K562 (cell line): ENCODE measurements at regions not wholly inside any gene's neighbourhood (a gene's known extent, or its start where the extent isn't known, plus 50 kb on each side); places are given as distances from the start of the nearest gene placed in this dataset.

Experiments
- ATAC-seq: fragments of 200-7000 bp; cut with Tn5 transposase; 3 replicates; pipeline ENCODE4 v1.9.1; 2020; ENCODE audit warnings: moderate library complexity
- BruUV-seq: library from RNA; stranded (reverse); fragments of 400-500 nt; replicated peaks from 2 replicates; lab custom pipeline; 2021; lab: Mats Ljungman, UMichigan
- CTCF ChIA-PET: fragments of 300-600 bp; formaldehyde crosslinking; extraction: SDS; loops from one replicate; lab custom pipeline; 2021; ENCODE audit warnings: low intra/inter-chr PET ratio; lab: Yijun Ruan, JAX
- POLR2A ChIA-PET: fragments of 300-600, 350-650 bp; sonication (Branson Sonifier 250); formaldehyde crosslinking; extraction: SDS; loops from one replicate; lab custom pipeline; 2021; ENCODE audit warnings: antibody characterized with exemption, inconsistent platforms; lab: Yijun Ruan, JAX
- DNase-seq, 4 experiments: peaks; one replicate each; pipeline versions ENCODE4 v3.0.0 to v3.0.0-alpha.2; 2011 to 2018; ENCODE audit warnings: low spot score in 3 of 4, mixed read lengths in 3 of 4; ENCODE audit errors: extremely low read depth in 1 of 4
- FAIRE-seq: peaks from 2 replicates; lab custom pipeline; 2011; peaks lifted over from hg19 to GRCh38; lab: Jason Lieb, UNC
- H2AFZ ChIP-seq: 2 replicates; pipeline ENCODE4 v1.6.0; 2011; ENCODE audit warnings: low read depth, low read length, control low read depth, inconsistent platforms
- H3K27ac ChIP-seq: fragments of 200-600 bp; 3 replicates; pipeline ENCODE4 v1.8.0; 2011; ENCODE audit warnings: low read depth, mild to moderate bottlenecking, control low read depth, inconsistent platforms, low read length, moderate library complexity, mixed read lengths; ENCODE audit errors: extremely low read depth
- H3K27me3 ChIP-seq, 2 experiments: fragments of 300-600 bp in 1 of 2; 2 replicates in 1 of 2; 3 replicates in 1 of 2; pipeline versions ENCODE4 v1.6.0 to v1.8.0; 2011; ENCODE audit warnings: inconsistent platforms in 2 of 2, low read length in 2 of 2, mild to moderate bottlenecking in 1 of 2, mixed read lengths in 1 of 2, moderate library complexity in 1 of 2; ENCODE audit not compliant: control insufficient read depth in 2 of 2, insufficient read depth in 2 of 2
- H3K36me3 ChIP-seq: fragments of 300-600 bp; 3 replicates; pipeline ENCODE4 v1.8.0; 2011; ENCODE audit warnings: mild to moderate bottlenecking, low read length, inconsistent platforms; ENCODE audit not compliant: control insufficient read depth, insufficient read depth
- H3K4me1 ChIP-seq, 2 experiments: fragments of 200-600 bp in 1 of 2; replicated peaks in 1 of 2; 2 replicates in 1 of 2; 3 replicates in 1 of 2; pipeline versions ENCODE4 v1.5.1 to v1.8.0; 2011; ENCODE audit warnings: inconsistent platforms in 2 of 2, low read length in 2 of 2, mild to moderate bottlenecking in 1 of 2, mixed read lengths in 1 of 2, moderate library complexity in 1 of 2; ENCODE audit not compliant: control insufficient read depth in 2 of 2, insufficient read depth in 2 of 2
- H3K4me2 ChIP-seq: 2 replicates; pipeline ENCODE4 v1.6.1; 2011; ENCODE audit warnings: low read length, control low read depth, inconsistent platforms, mixed read lengths; ENCODE audit not compliant: insufficient read depth
- H3K4me3 ChIP-seq: fragments of 200-600 bp; sonication (generic), shearing (Covaris generic); 2 replicates; pipeline ENCODE4 v1.5.1; 2016; ENCODE audit warnings: control low read depth, inconsistent platforms
- H3K79me2 ChIP-seq: fragments of 200-600 bp; 3 replicates; pipeline ENCODE4 v1.8.0; 2011; ENCODE audit warnings: low read length, inconsistent platforms; ENCODE audit not compliant: control insufficient read depth, insufficient read depth
- H3K9ac ChIP-seq, 2 experiments: 2 replicates each; pipeline versions ENCODE4 v1.6.0 to v1.6.1; 2011; ENCODE audit warnings: low read depth in 2 of 2, low read length in 2 of 2, control low read depth in 1 of 2, inconsistent platforms in 1 of 2, mild to moderate bottlenecking in 1 of 2, mixed read lengths in 1 of 2; ENCODE audit not compliant: insufficient read depth in 1 of 2
- H3K9me1 ChIP-seq: one replicate; pipeline ENCODE4 v1.6.0; 2011; ENCODE audit warnings: inconsistent platforms, mild to moderate bottlenecking, low read length, moderate library complexity; ENCODE audit not compliant: control insufficient read depth, insufficient read depth
- H3K9me3 ChIP-seq: replicated peaks from 2 replicates; pipeline ENCODE4 v1.5.1; 2011; ENCODE audit warnings: low read depth, low read length, inconsistent platforms; ENCODE audit not compliant: control insufficient read depth, insufficient read depth
- H4K20me1 ChIP-seq: replicated peaks from 2 replicates; pipeline ENCODE4 v1.6.1; 2011; ENCODE audit warnings: low read length, inconsistent platforms, mixed read lengths; ENCODE audit not compliant: control insufficient read depth, insufficient read depth
- BRD4 ChIP-seq: fragments of 200-600 bp; sonication (generic); IDR thresholded peaks from 2 replicates; pipeline ENCODE4 v1.6.1; 2017; ENCODE audit warnings: inconsistent platforms
- CAMTA2 ChIP-seq: fragments of 250-450 bp; sonication (Bioruptor Pico); conservative IDR thresholded peaks from 2 replicates; pipeline ENCODE4 v1.5.1; 2022
- ELF4 ChIP-seq: fragments of 450-650 bp; formaldehyde crosslinking; IDR thresholded peaks from 2 replicates; pipeline ENCODE4 v1.4.0; 2022; ENCODE audit warnings: missing genetic modification characterization
- KLF6 ChIP-seq: fragments of 250-450 bp; sonication (Bioruptor Pico); IDR thresholded peaks from 2 replicates; pipeline ENCODE4 v1.4.0; 2020; ENCODE audit warnings: mild to moderate bottlenecking, moderate library complexity, borderline replicate concordance
- NCOA2 ChIP-seq, 2 experiments: fragments of 450-650 bp; IDR thresholded peaks; 2 replicates each; pipeline ENCODE4 v1.6.1; 2018; ENCODE audit warnings: mild to moderate bottlenecking in 2 of 2, moderate library complexity in 1 of 2; ENCODE audit not compliant: partially characterized antibody in 2 of 2
- NFIX ChIP-seq: fragments of 250-450 bp; sonication (Bioruptor Pico); IDR thresholded peaks from 2 replicates; pipeline ENCODE4 v1.4.0; 2020; ENCODE audit warnings: low read depth, mild to moderate bottlenecking, moderate library complexity
- ZNF57 ChIP-seq: fragments of 450-650 bp; formaldehyde crosslinking; IDR thresholded peaks from 2 replicates; pipeline ENCODE4 v1.4.0; 2020; ENCODE audit warnings: mild to moderate bottlenecking, moderate library complexity
- WGBS: fragments of 100-300 bp; shearing (Covaris generic); methylation state at CpG from one replicate; pipeline ENCODE4 v1.1.6; 2016; ENCODE audit warnings: low coverage, mixed read lengths; ENCODE audit not compliant: insufficient coverage; ENCODE audit errors: missing lambda C conversion rate; 5-methylcytosine and 5-hydroxymethylcytosine counted together
- in situ Hi-C: fragments of 300-500 bp; cut with MboI; formaldehyde crosslinking; loops from 4 replicates; pipeline ENCODE4 v1.15.0; 2018; ENCODE audit warnings: inconsistent platforms, mixed read lengths
- intact Hi-C: fragments of 100-400 bp; cut with micrococcal nuclease; formaldehyde crosslinking; loops from 2 replicates; pipeline ENCODE4 v1.14.2; 2022
- TF ChIP-seq, protein P1 (sequence below): fragments of 450-650 bp; IDR thresholded peaks from 2 replicates; pipeline ENCODE4 v1.6.1; 2014; ENCODE audit warnings: low read depth, mild to moderate bottlenecking, moderate library complexity, borderline replicate concordance
- TF ChIP-seq, protein P2 (sequence below), 2 experiments: fragments of 450-650 bp in 1 of 2; sonication (generic) in 1 of 2; formaldehyde crosslinking; conservative IDR thresholded peaks; 2 replicates each; pipeline versions ENCODE4 v1.4.0 to v1.8.1; 2020 to 2022; ENCODE audit warnings: mild to moderate bottlenecking in 1 of 2, missing genetic modification reagents in 1 of 2
- TF ChIP-seq, protein P3 (sequence below): fragments of 450-650 bp; IDR thresholded peaks from one replicate; pipeline ENCODE4 v1.6.1; 2018; ENCODE audit warnings: mild to moderate bottlenecking, moderate library complexity; ENCODE audit not compliant: partially characterized antibody
- TF ChIP-seq, protein P4 (sequence below): fragments of 250-450 bp; sonication (Bioruptor Pico); IDR thresholded peaks from 2 replicates; pipeline ENCODE4 v1.5.0; 2022; ENCODE audit warnings: mild to moderate bottlenecking

DNA sequence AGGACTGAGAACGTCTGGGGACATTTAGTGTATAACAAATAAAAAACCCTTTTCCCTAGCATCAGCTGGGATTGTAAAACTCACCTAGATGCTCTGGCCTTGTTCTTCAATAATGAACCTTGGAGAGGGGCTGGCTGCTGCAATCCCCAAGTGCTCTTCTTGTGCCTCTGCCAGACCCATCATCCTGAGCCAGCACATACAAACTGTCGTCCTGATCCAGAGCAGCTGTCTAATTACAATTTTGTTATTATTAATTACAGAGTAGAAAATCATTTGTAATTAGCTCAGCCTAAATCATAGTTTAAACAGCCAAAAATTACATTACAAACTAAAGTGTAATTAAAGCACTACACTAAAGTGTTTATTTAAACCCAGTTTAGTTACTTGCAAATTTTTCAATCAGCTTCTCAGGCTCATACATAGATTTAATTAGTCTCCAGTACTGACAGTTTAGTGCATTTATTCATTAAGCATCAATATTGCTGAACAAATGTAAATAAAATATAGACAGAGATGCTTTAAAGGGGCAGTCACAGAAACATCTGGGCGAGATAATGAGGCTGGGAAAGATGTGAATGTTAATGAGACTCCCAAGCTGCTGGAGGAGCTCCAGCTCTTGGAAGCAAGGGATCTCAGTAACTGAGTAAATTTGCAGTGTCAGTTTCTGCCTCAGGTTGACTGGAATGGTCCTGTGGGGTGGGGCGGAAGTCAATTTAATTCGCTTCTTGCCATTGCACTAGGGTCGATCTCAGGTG, 632.3 kb upstream of the TLE4 start:
- H3K9me3 ChIP-seq = no peaks in the 10 kb centered on the region
- no TSS peak for BruUV-seq
- ChIA-PET CTCF (no interaction called here), POLR2A (no interaction called here)
- no peaks in the 10 kb centered on the region for H3K4me1 ChIP-seq
- in situ Hi-C loops = no loop called here
- no peaks in the 10 kb centered on the region for H3K9me1 ChIP-seq
- H3K79me2 ChIP-seq = no peaks in the 10 kb centered on the region
- H2AFZ ChIP-seq = no peak overlapping the region
- H3K9ac ChIP-seq = no peak overlapping the region
- DNase-seq (no peak), ATAC-seq (no peak), FAIRE-seq (no peak)
- no peaks in the 10 kb centered on the region for H3K36me3 ChIP-seq
- no peak overlapping the region for H3K4me3 ChIP-seq
- 4% methylated on average over 6 of the region's 6 CpGs for WGBS
- H3K27ac ChIP-seq = no peak overlapping the region
- no peak for TF ChIP-seq NFIX (CRISPR knock-in tag)
- no peak for TF ChIP-seq ZNF57 (CRISPR knock-in tag)
- TF ChIP-seq, protein P1, sequence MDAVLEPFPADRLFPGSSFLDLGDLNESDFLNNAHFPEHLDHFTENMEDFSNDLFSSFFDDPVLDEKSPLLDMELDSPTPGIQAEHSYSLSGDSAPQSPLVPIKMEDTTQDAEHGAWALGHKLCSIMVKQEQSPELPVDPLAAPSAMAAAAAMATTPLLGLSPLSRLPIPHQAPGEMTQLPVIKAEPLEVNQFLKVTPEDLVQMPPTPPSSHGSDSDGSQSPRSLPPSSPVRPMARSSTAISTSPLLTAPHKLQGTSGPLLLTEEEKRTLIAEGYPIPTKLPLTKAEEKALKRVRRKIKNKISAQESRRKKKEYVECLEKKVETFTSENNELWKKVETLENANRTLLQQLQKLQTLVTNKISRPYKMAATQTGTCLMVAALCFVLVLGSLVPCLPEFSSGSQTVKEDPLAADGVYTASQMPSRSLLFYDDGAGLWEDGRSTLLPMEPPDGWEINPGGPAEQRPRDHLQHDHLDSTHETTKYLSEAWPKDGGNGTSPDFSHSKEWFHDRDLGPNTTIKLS = no peak
- TF ChIP-seq ELF4 (CRISPR knock-in tag) = no peak
- TF ChIP-seq CAMTA2 (CRISPR knock-in tag) = no peak
- TF ChIP-seq, protein P2, sequence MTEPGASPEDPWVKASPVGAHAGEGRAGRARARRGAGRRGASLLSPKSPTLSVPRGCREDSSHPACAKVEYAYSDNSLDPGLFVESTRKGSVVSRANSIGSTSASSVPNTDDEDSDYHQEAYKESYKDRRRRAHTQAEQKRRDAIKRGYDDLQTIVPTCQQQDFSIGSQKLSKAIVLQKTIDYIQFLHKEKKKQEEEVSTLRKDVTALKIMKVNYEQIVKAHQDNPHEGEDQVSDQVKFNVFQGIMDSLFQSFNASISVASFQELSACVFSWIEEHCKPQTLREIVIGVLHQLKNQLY (CRISPR knock-in tag; conservative IDR thresholded peaks at IDR 0.05) = no peak
- no peak for TF ChIP-seq BRD4
- TF ChIP-seq, protein P3, sequence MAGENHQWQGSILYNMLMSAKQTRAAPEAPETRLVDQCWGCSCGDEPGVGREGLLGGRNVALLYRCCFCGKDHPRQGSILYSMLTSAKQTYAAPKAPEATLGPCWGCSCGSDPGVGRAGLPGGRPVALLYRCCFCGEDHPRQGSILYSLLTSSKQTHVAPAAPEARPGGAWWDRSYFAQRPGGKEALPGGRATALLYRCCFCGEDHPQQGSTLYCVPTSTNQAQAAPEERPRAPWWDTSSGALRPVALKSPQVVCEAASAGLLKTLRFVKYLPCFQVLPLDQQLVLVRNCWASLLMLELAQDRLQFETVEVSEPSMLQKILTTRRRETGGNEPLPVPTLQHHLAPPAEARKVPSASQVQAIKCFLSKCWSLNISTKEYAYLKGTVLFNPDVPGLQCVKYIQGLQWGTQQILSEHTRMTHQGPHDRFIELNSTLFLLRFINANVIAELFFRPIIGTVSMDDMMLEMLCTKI = no peak
- TF ChIP-seq NCOA2 (IDR thresholded peaks at IDR 0.05; ENCODE audit: partially characterized antibody in 2 of 2) = no peak
- no peak for TF ChIP-seq KLF6 (CRISPR knock-in tag)
- TF ChIP-seq, protein P4, sequence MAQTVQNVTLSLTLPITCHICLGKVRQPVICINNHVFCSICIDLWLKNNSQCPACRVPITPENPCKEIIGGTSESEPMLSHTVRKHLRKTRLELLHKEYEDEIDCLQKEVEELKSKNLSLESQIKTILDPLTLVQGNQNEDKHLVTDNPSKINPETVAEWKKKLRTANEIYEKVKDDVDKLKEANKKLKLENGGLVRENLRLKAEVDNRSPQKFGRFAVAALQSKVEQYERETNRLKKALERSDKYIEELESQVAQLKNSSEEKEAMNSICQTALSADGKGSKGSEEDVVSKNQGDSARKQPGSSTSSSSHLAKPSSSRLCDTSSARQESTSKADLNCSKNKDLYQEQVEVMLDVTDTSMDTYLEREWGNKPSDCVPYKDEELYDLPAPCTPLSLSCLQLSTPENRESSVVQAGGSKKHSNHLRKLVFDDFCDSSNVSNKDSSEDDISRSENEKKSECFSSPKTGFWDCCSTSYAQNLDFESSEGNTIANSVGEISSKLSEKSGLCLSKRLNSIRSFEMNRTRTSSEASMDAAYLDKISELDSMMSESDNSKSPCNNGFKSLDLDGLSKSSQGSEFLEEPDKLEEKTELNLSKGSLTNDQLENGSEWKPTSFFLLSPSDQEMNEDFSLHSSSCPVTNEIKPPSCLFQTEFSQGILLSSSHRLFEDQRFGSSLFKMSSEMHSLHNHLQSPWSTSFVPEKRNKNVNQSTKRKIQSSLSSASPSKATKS = no peak
- H4K20me1 ChIP-seq = no peaks in the 10 kb centered on the region
- H3K4me2 ChIP-seq = no peak overlapping the region
- no peaks in the 10 kb centered on the region for H3K27me3 ChIP-seq
- intact Hi-C loops = no loop called here
